Stimulated activated CD4-positive, alpha-beta T cell treated with anti-CD3 and anti-CD28 coated beads, Interleukin-2, amount 100 ng/mL, for 48 hours (primary cell): ENCODE measurements at regions not wholly inside any gene's neighbourhood (a gene's known extent, or its start where the extent isn't known, plus 50 kb on each side); places are given as distances from the start of the nearest gene placed in this dataset.
"Not testable (repeated sequence)": the region's sequence is repeated elsewhere in the genome, so short reads cannot be mapped to it uniquely, and the experiment has no call there.

Experiments used
- DNase-seq, 2 donors: peaks; one replicate each; pipeline ENCODE4 v3.0.0-alpha.2; 2020

GRCh38 chr14:71448431-71449315 is 483.6 kb upstream of the RGS6 start:
- DNase-seq = no peak

DNA sequence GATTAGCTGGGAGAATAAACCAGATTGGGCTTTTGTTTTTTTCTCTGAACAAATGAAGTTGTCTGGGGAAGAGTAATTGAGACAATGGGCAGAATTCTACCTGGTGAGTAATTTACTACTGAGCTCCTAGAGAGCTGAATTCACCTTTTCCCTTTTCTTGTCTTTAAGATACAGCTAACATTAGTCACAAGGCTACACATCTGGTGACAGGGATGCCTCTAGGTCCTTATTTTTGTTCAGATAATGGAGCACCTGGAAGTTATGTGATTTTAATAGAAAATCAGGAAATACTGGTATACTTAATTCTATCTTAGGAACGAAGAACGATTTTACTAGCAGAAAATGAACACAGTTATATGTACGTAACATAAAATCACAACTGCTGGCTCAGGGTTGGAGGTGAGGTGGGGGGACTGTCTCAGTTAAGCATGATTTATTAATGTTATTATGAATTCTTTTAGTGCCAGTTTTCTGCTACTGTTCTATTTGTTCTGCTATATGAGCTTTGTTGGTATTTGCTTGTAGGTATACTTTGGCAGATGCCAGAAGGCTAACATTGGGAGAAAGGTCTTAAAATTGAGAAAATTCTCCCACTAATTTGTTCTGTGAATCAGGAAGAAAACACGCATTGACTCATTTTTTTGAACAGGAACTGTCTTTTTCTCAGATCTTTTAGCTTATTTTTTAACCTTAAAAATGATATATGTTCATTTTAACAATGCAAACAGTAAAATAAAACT is 482.7 kb upstream of the RGS6 start:
- no peak for DNase-seq

GRCh38 chr14:71451501-71451900 is 480.7 kb upstream of the RGS6 start:
- DNase-seq = no peak

GRCh38 chr14:71452539-71452938 is 479.7 kb upstream of the RGS6 start:
- no peak for DNase-seq

DNA sequence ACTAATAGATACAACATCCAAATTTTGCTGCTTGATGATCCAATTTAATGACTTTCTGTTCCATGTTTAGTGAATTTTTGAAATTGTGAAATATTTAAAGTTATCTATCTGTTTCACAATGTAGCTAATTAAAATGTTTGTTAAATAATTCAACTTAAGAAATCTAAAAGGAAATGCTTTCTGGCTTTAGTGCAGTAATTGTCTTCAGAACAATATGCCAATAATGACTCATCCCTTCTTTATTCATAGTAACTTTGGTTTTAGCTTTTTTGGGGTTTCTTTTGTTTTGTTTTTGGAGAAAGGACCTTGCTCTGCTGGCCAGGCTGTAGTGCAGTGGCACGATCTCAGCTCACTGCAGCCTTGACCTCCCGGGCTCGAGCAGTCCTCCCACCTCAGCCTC is 479.2 kb upstream of the RGS6 start:
- no peak for DNase-seq

GRCh38 chr14:71454010-71454409 is 478.2 kb upstream of the RGS6 start:
- no peak for DNase-seq

- DNase-seq = no peak
Observed at GRCh38 chr14:71454513-71455332, 477.5 kb upstream of the RGS6 start.

- DNase-seq = no peak
Observed at GRCh38 chr14:71460091-71460490, 472.1 kb upstream of the RGS6 start.

GRCh38 chr14:71461617-71462016 is 470.6 kb upstream of the RGS6 start:
- DNase-seq = not testable (repeated sequence)

DNA sequence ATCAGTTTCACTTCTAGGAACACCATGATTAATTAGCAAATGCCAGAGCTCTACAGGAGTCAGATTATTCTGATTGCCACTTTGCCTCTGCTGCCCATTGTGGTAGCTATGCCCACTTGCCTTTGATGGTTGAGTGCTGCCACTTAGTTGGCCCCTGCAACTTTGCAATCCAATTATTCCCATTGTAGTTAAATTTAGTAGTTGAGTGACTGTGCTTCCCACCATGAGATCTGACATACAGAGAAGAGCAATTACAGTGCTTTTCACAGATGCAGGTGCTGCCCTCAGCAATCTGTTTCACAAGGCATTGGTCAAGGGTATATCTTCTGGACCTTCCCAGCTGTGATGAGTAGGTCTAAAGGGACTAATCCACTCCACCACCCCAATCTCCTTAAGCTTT is 468.4 kb upstream of the RGS6 start:
- DNase-seq = no peak

- DNase-seq = no peak
Observed at GRCh38 chr14:71464840-71465239, 467.4 kb upstream of the RGS6 start.

DNA sequence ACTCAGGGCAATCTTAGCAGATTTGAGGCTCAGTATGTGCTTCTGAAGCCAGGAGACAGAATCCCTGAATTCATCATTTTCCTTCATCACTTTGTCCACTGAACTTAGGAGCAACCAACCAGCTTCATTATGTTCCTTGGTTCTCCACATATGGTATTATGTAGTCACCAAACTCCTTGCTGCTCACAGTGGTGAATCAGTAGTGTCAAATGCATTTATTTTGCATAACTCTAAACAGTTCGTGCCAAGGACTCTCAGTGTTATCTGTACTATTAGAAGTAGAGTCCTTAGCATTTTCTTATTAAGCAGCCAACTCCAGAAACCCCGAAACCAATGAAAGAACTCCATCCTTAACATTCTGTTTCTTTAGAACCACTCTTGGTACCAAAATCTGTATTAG is 466.9 kb upstream of the RGS6 start:
- DNase-seq = no peak

- DNase-seq = no peak
Observed at GRCh38 chr14:71466251-71466650, 466.0 kb upstream of the RGS6 start.

- DNase-seq = no peak
Observed at GRCh38 chr14:71466946-71467345, 465.3 kb upstream of the RGS6 start.

- no peak for DNase-seq
Observed at GRCh38 chr14:71467361-71467811, 464.8 kb upstream of the RGS6 start.

DNA sequence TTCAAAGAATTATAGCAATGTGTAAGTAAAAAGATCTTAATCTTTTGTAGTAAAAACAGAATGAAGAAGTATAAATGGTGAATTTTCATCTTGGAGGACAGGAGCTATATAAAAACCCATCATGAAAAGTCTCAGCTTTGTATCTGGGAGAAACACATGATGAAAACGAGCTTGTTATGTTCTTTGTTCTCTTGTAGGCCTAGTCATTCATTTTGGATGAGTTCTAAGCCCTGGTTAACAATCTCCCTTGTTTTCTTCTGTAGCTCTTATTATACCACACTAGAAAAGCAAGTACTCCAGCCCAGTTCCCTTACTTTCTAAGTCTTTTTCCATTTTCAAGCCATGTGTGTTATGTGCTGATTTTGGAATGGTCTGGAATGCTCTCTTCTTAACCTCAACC is 463.5 kb upstream of the RGS6 start:
- DNase-seq = no peak

- DNase-seq = no peak
Observed at GRCh38 chr14:71469643-71470335, 462.4 kb upstream of the RGS6 start.

GRCh38 chr14:71471634-71472355 is 460.4 kb upstream of the RGS6 start:
- no peak for DNase-seq

- no peak for DNase-seq
Observed at GRCh38 chr14:71472356-71473340, 459.6 kb upstream of the RGS6 start.

- DNase-seq = no peak
Observed at GRCh38 chr14:71473843-71474242, 458.4 kb upstream of the RGS6 start.
